ENCODE measurements at regions not wholly inside any gene's neighbourhood (a gene's known extent, or its start where the extent isn't known, plus 50 kb on each side); places are given as distances from the start of the nearest gene placed in this dataset.

GRCh38 chr14:55764784-55765183 is 184.8 kb downstream of the KTN1 start:
- no peaks in the 10 kb centered on the region for H3K36me3 ChIP-seq (ENCODE audit: control insufficient read depth in 2 of 2, extremely low read depth in 1 of 2, insufficient read depth in 2 of 2, low read length in 2 of 2)
- no peaks in the 10 kb centered on the region for H3K27me3 ChIP-seq (ENCODE audit: control insufficient read depth in 2 of 2, insufficient read depth in 2 of 2, low read length in 2 of 2)
- CTCF ChIA-PET, result interaction anchor here (0.9 kb wide), 1 partner anchor 33 kb away, joined by 3 read pairs; no protein-coding TSS in a partner anchor
- H3K4me2 ChIP-seq (ENCODE audit: insufficient read depth, low read length), result no peak overlapping the region
- dilution Hi-C loops (cut with MboI; ENCODE audit: extremely low pct_ligation_motif_present, low sequenced_read_pairs) (no loop called here), intact Hi-C loops (cut with micrococcal nuclease) (no loop called here)
- no peak overlapping the region for H2AFZ ChIP-seq (ENCODE audit: low read depth, low read length)
- no peaks in the 10 kb centered on the region for H3K79me2 ChIP-seq (ENCODE audit: control insufficient read depth, insufficient read depth, low read length)
- FAIRE-seq (no peak), DNase-seq (ENCODE audit: low read depth, low spot score) (no peak)
- no peak overlapping the region for H3K4me3 ChIP-seq (replicated peaks in 1 of 3; ENCODE audit: insufficient read depth in 1 of 3, low read depth in 1 of 3, low read length in 3 of 3)
- TF ChIP-seq MAX (IDR thresholded peaks at IDR 0.05; ENCODE audit: insufficient read depth, insufficient read length) (no peak), POLR2AphosphoS5 (IDR thresholded peaks at IDR 0.05; ENCODE audit: insufficient read depth, low read depth, low read length) (no peak)
- no peak overlapping the region for H3K27ac ChIP-seq (ENCODE audit: insufficient read depth, low read depth, low read length)
- H3K9me1 ChIP-seq (replicated peaks; ENCODE audit: control insufficient read depth, extremely low read depth, insufficient read depth, low read length), result no peaks in the 10 kb centered on the region
- no TSS peak for BruUV-seq (replicated peaks)
- no peaks in the 10 kb centered on the region for H3K9me3 ChIP-seq (replicated peaks; ENCODE audit: control insufficient read depth, insufficient read depth, low read length)
- H4K20me1 ChIP-seq (replicated peaks; ENCODE audit: control insufficient read depth, extremely low read depth, insufficient read depth, low read length), result no peaks in the 10 kb centered on the region
- POLR2A ChIA-PET, result no interaction called here
- H3K9ac ChIP-seq (replicated peaks; ENCODE audit: extremely low read depth, insufficient read depth, low read length), result no peak overlapping the region
- no peaks in the 10 kb centered on the region for H3K4me1 ChIP-seq (ENCODE audit: control insufficient read depth, extremely low read depth, insufficient read depth, low read length)

- Histone ChIP-seq H2AFZ (ENCODE audit: low read depth, low read length) (no peak overlapping the region), H3K4me3 (replicated peaks in 1 of 3; ENCODE audit: insufficient read depth in 1 of 3, low read depth in 1 of 3, low read length in 3 of 3) (no peak overlapping the region), H3K79me2 (ENCODE audit: control insufficient read depth, insufficient read depth, low read length) (no peaks in the 10 kb centered on the region), H3K27me3 (ENCODE audit: control insufficient read depth in 2 of 2, insufficient read depth in 2 of 2, low read length in 2 of 2) (no peaks in the 10 kb centered on the region), H3K4me2 (ENCODE audit: insufficient read depth, low read length) (no peak overlapping the region), H3K4me1 (ENCODE audit: control insufficient read depth, extremely low read depth, insufficient read depth, low read length) (no peaks in the 10 kb centered on the region), H3K9me3 (replicated peaks; ENCODE audit: control insufficient read depth, insufficient read depth, low read length) (no peaks in the 10 kb centered on the region), H4K20me1 (replicated peaks; ENCODE audit: control insufficient read depth, extremely low read depth, insufficient read depth, low read length) (no peaks in the 10 kb centered on the region), H3K9me1 (replicated peaks; ENCODE audit: control insufficient read depth, extremely low read depth, insufficient read depth, low read length) (no peaks in the 10 kb centered on the region), H3K36me3 (ENCODE audit: control insufficient read depth in 2 of 2, extremely low read depth in 1 of 2, insufficient read depth in 2 of 2, low read length in 2 of 2) (no peaks in the 10 kb centered on the region), H3K27ac (ENCODE audit: insufficient read depth, low read depth, low read length) (no peak overlapping the region), H3K9ac (replicated peaks; ENCODE audit: extremely low read depth, insufficient read depth, low read length) (no peak overlapping the region)
- intact Hi-C loops (cut with micrococcal nuclease), result no loop called here
- ChIA-PET POLR2A (no interaction called here), CTCF (no interaction called here)
- BruUV-seq (replicated peaks), result no TSS peak
- DNase-seq (ENCODE audit: low read depth, low spot score), result no peak
- dilution Hi-C loops (cut with MboI; ENCODE audit: extremely low pct_ligation_motif_present, low sequenced_read_pairs), result no loop called here
- TF ChIP-seq GATA2 (IDR thresholded peaks at IDR 0.05; ENCODE audit: insufficient read depth, insufficient read length, low read depth, low read length) (no peak), POLR2A (IDR thresholded peaks at IDR 0.05; ENCODE audit: low read depth, low read length) (no peak), MYC (IDR thresholded peaks at IDR 0.05; ENCODE audit: low read depth, low read length) (no peak), JUN (IDR thresholded peaks at IDR 0.05; ENCODE audit: borderline replicate concordance, insufficient read depth, insufficient read length, low read depth) (no peak), FOS (IDR thresholded peaks at IDR 0.05; ENCODE audit: borderline replicate concordance, insufficient read depth, low read length) (no peak), CTCF (IDR thresholded peaks at IDR 0.05; ENCODE audit: extremely low read depth in 1 of 2, insufficient read depth in 1 of 2, low read depth in 1 of 2, low read length in 2 of 2) (no peak), MAX (IDR thresholded peaks at IDR 0.05; ENCODE audit: insufficient read depth, insufficient read length) (no peak), POLR2AphosphoS5 (IDR thresholded peaks at IDR 0.05; ENCODE audit: insufficient read depth, low read depth, low read length) (no peak), EZH2 (IDR thresholded peaks at IDR 0.05; ENCODE audit: borderline replicate concordance, low read depth, low read length, severe bottlenecking) (no peak)
- no peak for FAIRE-seq
Observed at GRCh38 chr14:55766071-55766470, 186.1 kb downstream of the KTN1 start.
